ENCODE measurements at regions not wholly inside any gene's neighbourhood (a gene's known extent, or its start where the extent isn't known, plus 50 kb on each side); places are given as distances from the start of the nearest gene placed in this dataset.
"Not testable (repeated sequence)": the region's sequence is repeated elsewhere in the genome, so short reads cannot be mapped to it uniquely, and the experiment has no call there.

DNA sequence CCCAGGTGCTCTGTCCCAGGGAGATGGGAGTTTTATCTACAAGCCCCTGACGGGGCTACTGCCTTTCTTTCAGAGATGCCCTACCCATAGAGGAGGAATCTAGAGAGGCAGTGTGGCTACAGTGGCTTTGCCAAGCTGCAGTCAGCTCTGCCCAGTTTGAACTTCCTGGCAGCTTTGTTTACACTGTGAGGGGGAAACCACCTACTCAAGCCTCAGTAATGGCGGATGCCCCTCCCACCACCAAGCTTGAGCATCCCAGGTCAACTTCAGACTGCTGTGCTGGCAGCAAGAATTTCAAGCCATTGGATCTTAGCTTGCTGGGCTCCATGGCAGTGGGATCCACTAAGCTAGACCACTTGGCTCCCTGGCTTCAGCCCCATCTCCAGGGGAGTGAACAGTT, 53.1 kb upstream of the TMEM252 start:
- DNase-seq (ENCODE audit: low spot score) = not testable (repeated sequence)

DNA sequence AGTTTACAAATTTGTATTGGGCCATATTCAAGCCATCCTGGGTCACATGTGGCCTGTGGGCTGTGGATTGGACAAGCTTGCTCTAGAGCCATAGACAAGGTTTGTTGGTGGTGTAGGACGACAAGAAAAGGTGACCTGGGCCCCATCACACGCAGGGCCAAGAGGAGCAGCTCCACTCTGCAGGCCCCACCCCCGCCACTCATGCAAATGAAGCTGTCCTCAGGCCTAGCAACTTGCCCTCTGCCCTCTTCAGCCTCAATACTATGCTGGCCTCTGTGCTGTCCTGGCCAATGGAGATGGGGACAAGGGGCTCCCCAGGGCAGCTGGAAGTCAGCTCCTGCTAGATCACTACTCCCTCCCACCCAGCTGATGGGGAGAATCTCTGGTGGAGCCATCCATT, 55.2 kb upstream of the TMEM252 start:
- no peak for DNase-seq (ENCODE audit: low spot score)

DNA sequence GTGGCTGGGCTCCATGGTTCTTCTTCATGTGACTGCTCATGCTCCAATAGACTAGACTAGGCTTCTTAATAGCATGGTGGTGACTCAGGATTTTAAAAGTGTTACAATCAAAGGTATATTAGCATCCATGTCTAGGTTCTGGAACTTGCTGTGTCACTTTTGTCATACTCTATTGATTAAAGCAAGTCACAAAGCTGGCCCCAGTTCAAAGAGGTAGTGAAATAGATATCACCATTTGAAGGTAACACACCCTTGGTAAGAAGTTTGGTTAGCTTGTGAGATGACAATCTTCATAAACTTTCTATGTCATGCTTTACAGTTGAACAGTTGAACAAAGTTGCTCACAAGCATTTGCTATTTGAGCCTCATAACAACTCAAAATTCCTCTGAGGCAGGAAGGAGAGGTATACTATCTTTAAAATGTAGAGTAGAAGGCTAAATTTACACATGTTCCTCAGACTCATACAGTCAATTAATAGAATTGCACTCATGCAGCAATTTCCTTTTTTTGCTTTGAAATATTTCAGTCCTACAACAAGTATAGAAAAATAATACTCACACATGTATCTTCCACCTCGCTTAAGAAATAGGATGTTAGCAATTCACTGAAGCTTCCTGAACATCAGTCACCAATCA, 56.8 kb upstream of the TMEM252 start:
- no peak for DNase-seq (ENCODE audit: low spot score)

DNA sequence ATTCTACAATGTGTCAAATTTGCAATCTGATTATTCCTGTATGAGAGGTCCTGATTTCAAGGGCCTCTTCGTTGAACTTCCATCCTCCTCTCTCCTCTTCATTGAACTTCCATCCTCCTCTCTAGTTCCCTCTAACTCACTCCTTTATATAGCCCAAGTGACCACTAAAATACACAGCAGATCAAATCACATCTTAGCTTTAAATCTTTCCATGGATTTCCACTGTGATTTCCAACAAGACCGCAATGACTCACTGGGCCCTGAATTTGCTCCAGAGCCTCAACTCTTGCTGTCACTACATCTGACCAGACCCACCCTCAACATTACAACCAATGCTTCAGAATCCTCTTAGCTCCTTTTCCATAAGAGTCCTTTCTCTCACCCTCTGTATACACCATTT, 59.1 kb upstream of the TMEM252 start:
- DNase-seq (ENCODE audit: low spot score) = no peak

DNA sequence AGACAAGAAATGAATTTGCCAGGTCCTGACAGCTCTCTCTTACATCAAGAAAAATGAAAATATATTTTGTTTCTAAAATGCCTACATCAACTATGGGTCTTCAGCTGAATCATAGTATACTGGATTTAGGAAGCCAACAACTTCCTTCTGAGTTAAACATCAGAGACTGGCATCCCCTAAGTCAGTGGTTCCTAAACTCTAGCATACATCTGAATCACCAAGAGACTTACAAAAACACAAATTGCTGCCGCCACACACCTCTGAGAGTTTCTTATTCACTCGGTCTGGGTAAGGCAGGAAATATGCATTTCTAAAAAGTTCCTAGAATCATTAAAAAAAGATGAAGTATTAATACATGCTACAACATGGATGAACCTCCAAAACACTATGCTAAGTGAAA, 60.4 kb upstream of the TMEM252 start:
- no peak for DNase-seq (ENCODE audit: low spot score)

DNA sequence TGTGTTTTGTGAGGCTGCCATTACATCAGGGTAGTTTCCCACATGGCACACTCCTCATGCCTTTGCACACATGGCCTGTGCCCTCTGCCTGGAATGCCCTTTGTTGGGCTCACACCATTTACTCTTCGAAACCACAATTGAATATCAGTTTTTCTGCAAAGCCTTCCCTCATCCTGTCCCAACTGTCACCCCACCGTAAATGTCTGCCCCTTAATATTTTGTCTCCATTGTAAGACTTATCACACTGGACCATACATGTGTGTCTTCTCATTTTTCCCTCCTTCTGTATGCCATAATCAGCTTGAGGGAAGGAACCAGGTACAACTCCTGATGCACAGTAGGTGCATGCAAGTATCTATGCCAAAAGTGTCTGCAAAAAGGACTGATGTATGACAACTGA, 62.7 kb upstream of the TMEM252 start:
- no peak for DNase-seq (ENCODE audit: low spot score)

DNA sequence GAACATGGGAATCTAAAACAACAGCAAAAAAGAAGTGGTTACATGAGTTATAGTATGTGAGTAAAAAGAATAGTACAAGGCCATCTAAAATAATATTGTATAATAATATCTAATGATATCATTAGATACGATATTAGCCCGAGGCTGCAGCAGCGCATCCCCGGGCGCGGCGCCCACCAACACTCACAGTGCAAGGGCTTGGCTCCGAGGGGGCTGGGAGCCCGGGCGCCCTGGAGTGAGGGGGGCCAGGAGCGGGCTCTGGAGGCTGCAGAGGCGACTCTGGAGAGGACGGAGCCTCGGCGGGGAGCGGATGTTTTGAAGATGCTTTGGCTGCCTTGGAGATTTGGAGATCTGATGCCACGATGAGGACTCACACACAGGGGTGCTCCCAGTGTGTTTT, 68.1 kb upstream of the TMEM252 start:
- DNase-seq (ENCODE audit: low spot score) = no peak

DNA sequence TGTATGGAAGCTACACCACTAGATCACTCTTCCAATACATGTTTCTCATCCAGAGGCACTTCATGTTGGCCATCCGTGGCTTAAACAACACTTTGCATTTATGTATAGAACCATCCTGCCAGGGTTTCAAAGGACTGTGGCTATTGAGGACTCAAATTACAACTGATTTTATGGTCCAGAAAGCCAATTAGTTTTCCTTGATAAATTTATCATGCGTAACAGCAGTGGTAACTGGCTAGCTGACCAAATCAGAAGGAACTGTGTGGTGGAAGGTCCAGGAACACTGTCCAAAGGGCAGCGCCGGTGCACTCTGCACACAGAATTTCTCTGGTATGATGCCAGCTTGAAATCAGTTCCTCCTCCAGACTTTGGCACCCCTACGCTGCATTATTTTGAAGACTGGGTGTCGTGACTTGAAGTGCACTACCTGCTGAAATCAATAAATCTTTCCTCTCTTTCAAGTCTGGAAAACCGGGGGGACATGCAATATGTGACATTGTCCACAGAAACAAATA, 69.3 kb upstream of the TMEM252 start:
- no peak for DNase-seq (ENCODE audit: low spot score)

DNA sequence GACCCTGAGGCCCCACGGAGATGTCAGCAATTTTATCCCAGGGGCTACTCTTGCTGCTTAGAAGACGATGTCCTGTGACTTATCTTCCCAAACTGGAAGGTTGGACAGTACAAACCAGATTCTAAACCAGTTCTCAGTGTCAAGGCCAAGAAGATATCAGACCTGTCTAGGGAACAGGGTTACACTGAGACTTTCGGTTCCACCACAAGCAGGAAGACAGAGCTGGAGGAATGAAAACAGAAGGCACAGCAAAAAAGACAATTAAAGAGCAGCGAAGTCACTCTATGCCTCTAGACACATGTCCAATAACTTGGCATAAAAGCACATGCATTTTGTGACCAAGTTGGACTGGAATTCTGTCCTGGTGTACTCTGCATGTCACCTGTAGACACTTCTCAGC, 73.4 kb upstream of the TMEM252 start:
- no peak for DNase-seq (ENCODE audit: low spot score)

DNA sequence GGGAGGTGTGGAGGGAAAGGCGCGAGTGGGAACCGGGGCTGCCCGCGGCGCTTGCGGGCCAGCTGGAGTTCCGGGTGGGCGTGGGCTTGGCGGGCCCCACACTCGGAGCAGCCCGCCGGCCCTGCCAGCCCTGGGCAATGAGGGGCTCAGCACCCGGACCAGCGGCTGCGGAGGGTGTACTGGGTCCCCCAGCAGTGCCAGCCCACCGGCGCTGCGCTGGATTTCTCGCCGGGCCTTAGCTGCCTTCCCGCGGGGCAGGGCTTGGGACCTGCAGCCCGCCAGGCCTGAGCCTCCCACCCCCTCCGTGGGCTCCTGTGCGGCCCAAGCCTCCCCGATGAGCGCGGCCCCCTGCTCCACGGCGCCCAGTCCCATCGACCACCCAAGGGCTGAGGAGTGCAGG, 76.3 kb upstream of the TMEM252 start:
- not testable (repeated sequence) for DNase-seq (ENCODE audit: low spot score)

DNA sequence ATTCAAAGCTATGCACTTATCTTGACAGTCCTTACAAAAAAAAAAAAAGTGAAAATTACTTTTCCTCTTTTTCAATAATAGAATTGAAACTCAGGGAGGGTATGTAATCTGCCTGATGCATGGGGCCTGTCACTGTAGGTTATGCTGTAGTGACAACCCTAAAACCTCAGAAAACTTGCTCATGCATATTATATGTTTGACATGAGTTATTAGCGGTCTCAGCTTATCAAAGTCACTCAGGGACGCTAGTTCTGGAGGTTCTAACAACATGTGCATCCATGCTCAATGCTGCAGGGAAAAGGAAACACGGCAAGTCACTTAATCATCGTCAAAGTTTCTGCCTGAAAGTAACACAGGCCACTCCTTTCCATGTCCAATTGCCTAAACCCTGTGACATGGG, 78.4 kb upstream of the TMEM252 start:
- DNase-seq (ENCODE audit: low spot score) = no peak

DNA sequence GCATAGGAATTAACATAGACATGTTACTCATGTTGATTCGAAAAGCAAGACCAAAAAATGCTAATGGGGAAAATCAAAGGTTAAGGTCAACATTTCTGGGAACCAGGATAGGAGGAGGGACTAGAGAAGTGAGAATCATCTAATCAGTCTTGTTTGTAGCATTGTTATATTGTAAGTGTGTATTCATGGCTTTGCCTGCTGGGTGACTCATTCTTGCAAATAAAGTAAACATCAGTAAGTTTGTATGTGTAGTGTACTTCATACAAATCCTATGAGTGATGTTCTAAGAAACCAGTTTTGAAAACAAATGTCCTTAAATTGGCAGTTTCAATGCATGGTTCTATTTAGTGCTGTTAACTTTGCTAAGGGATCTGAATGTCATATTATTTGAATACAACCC, 79.0 kb upstream of the TMEM252 start:
- DNase-seq (ENCODE audit: low spot score) = no peak

DNA sequence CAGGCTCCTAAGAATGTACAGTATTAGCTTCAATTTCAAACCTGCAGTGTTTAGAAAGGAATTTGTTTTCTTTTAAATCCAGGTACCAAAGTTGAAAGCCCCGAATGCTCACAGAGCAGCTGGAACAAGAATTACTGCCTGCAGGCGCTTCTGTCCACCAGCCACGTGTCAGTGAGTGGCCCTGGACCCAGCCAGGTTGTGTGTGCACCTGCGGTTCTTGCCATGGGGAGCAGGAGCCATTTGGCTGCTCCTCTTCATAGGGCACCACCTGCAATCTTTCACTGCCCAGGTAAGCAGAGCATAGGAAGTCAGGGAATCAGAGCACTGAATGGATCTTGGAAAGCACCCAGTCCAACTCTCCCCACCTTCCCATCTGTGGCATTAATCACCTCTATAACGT, 79.5 kb upstream of the PIP5K1B start:
- no peak for DNase-seq (ENCODE audit: low spot score)

DNA sequence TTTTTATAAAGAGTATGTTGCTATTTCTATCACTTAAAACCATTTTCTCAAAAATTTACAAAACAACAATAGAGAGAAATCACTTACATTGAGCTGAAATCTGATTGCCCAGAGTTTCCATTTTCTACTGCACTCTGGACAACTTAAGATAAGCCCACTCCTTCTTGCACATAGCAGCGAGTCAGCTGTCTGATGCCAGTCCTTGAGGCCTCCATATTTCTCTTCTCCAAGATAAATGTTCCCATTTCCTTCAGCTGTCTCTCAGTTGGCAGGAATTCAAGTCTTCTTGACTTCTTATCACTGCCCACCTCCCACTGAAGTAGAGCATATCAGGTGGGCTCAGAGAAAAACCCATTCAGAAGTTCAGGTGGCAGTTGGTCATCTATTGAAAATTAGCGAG, 78.5 kb upstream of the PIP5K1B start:
- no peak for DNase-seq (ENCODE audit: low spot score)

DNA sequence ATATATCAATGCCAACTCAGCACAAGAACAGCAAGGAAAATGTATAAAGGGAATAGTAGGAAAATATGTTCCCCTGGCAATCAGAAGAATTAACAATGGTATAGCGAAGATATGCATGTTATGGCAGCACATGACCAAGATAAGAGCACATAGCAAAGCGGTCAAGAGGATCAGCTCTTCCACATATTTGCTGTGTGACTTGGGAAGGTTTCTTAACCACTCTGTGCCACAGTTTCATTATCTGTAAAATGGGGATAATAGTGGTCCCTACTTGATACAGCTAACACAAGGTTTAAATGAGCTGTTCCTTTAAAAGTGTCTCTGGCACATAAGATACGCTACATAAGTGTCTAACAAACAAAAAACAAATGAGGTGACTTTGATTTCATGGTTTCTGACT, 77.9 kb upstream of the PIP5K1B start:
- DNase-seq (ENCODE audit: low spot score) = no peak

DNA sequence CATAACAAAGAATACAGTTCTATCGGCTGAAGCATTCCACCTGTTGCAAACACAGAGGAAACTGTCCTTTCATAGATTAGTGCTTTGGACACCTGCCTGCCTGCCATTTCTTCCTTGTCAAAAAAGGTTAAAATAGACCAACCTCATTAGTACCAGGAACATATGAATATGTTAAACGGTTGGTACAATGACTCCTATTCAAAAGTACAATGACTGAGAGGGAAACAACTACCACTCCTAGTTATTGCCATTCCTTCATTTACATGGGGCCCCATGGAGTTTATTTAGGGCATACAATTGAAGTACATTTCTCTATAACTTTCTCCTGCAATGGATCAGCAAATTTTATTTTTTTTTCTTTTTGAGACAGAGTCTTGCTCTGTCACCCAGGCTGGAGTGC, 77.4 kb upstream of the PIP5K1B start:
- no peak for DNase-seq (ENCODE audit: low spot score)

DNA sequence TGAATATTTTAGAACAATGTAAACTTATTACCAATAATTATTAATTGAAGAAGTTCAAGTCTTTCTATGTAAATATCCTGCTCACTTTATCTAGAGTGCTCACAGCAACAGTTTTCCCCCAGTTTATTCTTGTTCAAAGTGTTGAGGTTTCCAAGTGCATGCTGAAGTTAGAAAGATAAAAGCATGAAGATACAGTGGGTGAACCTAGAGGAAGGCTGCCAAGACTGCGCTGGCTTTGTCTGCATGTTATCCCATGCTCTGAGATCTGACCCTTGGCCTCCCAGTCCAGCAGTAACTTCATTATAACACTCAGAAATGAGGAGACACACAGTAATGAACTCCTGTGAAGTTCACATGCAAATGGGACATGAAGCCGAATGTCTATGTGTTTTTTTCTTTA, 76.0 kb upstream of the PIP5K1B start:
- peak; percentile 12 for DNase-seq (ENCODE audit: low spot score)

DNA sequence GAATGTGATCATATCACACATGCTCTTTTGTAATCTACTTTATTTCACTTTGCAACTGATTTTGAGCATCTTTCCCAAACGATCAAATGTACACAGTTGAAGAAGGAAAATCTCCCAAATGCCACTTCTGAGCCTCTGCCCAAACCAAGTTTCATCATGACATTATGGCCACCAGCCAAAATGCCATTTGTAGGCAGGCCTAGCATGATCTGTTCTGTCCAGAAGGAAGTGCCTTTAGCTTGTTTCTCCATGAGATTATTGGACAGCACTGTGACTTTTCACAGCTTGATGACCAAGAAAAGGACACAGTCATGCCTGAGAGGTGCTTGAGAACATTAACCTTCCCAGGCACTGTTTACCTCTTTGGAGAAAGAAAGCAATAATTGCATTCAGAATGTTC, 73.2 kb upstream of the PIP5K1B start:
- no peak for DNase-seq (ENCODE audit: low spot score)

DNA sequence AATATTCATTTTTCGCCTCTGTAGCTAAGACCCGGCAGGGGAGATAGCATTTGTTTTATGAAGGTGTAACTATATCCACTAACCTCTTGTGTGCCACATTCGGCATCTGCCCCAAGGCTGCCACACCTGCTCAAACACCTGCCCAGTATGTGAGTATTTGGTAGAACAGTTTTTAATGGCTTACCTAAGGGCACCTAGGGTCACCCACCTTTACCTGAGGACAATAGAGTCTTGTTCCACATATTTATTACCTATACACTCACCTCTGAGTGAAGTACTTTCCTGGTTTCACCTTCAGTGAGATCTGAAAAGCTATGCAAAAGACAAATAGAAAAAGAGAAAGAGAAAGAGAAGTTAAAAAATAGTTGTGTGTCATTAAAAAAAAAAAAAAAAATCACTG, 68.0 kb upstream of the PIP5K1B start:
- no peak for DNase-seq (ENCODE audit: low spot score)

DNA sequence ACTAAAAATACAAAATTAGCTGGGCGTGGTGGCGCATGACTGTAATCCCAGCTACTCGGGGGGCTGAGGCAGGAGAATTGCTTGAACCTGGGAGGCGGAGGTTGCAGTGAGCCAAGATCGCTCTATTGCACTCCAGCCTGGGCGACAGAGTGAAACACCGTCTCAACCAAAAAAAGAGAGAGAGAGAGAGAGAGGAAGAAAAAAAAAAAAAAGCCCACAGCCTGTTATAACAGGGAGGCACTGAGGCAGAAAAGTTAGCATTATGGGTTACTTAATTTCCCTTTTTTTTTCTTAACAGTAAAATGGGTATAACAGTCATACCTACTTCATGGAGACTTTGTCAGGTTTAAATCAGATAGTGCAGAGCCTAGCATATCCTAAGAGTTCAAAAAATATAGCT, 65.8 kb upstream of the PIP5K1B start:
- DNase-seq (ENCODE audit: low spot score) = not testable (repeated sequence)

DNA sequence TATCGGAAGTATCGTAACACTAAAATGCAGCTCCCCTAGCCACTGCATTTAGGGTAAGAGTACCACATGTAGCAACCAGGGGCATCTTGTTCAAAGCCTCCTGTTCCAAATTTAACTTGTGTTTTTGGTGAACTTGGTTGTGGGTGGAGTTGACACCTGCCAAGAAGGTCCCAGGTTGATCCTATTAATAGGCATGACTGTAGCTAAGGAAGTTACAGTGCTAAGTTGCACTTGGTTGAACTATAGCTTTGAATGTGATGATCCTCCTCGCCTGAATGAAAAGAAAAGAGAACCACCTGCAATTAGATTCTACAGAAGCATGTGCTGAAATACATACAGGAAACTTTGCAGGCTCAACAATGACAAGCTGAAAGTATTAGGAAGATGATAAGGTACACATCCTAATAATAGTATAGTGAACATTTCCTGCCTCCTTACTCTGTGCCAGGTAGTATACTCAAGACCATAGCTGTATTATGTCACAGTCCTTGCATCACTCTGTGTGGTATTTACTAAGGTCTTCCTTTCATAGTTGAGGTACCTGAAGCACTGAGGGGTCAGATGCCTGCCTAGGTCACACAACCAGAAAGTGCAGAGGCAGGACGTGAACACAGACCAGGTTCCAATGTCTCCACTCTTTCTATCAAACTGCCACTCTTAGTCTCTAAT, 64.5 kb upstream of the PIP5K1B start:
- DNase-seq (ENCODE audit: low spot score) = no peak

DNA sequence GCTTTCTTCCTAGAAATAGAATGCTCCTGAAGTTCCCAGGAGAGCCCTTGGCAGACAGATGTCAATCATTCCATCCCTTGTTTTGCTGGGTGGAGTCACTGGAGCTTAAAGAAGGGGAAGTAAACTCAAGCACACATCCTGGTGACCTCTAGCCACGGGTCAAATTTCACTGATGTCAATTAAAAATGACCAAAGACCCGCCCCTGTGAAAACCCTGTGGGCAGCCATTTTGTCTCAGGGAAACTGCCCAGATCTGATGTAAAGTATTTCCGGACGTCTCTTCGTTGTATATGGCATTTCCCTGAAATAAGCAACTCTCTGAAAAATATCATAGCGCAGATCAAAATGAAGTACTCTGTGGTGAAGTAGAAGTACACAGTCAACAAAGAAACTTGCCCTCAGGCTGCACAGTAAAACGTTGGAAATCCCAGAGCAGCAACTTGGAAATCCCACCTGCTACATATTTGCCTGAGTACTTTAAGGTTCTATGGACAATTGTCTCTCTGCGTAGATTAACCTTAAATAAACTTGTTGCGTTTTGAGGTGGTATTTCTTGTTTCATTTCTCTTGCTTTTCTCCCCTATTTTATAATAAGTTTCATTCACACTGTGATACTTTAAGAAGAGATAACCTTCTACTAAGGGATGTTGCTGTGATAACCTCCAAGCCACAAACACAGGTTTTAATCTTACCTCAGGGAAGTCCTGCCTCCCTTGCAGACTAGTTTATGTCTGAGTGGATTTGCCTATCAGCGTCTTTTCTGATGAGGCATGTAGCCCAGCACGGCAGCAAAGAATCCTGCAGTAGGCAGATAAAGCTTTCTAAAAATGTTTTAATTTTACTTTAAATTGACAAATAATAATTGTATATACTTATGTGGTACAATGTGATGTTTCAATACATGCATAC, 60.9 kb upstream of the PIP5K1B start:
- no peak for DNase-seq (ENCODE audit: low spot score)

DNA sequence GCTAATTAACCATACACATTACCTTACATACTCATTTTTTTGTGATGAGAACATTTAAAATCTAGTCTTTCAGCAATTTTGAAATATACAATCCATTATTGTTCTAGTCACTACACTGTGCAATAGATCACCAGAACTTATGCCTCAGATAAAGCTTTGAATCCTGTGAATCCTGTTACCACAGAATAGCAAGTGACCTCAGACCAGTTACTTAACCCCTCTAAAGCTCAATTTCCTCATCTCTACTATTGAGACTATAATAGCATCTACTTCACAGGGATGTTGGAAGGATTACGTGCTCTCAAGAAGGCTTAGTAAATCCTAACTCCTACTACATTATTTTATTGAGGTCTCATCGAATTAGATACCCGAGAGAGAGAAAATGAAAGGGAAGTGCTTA, 60.2 kb upstream of the PIP5K1B start:
- no peak for DNase-seq (ENCODE audit: low spot score)

Data from hematopoietic multipotent progenitor cell treated with erythropoietin and hydrocortisone succinate and interleukin-3 and kit ligand, for 15 days (in vitro differentiated cells).